A673 (cell line): ENCODE measurements at regions not wholly inside any gene's neighbourhood (a gene's known extent, or its start where the extent isn't known, plus 50 kb on each side); places are given as distances from the start of the nearest gene placed in this dataset.

Experiments
- BruUV-seq: library from RNA; stranded (reverse); fragments of 400-500 nt; replicated peaks from 2 replicates; lab custom pipeline; 2021; lab: Mats Ljungman, UMichigan
- CTCF ChIA-PET: fragments of 300-600 bp; sonication (Branson Sonifier 250); formaldehyde crosslinking; loops from one replicate; lab custom pipeline; 2022; ENCODE audit warnings: antibody characterized with exemption; lab: Charles Lee
- POLR2A ChIA-PET: fragments of 300-600 bp; sonication (Branson Sonifier 250); formaldehyde crosslinking; loops from one replicate; lab custom pipeline; 2022; ENCODE audit warnings: antibody characterized with exemption; ENCODE audit not compliant: low non-redundant PET; lab: Charles Lee
- DNase-seq: peaks from one replicate; pipeline ENCODE4 v3.0.0-alpha.2; 2015; ENCODE audit warnings: low spot score
- H3K27ac ChIP-seq: fragments of 200-600 bp; sonication (generic); 2 replicates; pipeline ENCODE4 v1.5.1; 2016; ENCODE audit warnings: mixed run types, low read depth, mild to moderate bottlenecking, mixed read lengths, antibody characterized with exemption, low read length; ENCODE audit not compliant: poor library complexity, severe bottlenecking
- H3K27me3 ChIP-seq: fragments of 200-600 bp; sonication (generic); replicated peaks from 2 replicates; pipeline ENCODE4 v1.6.1; 2017; ENCODE audit warnings: mixed run types, low read depth, mild to moderate bottlenecking, mixed read lengths, antibody characterized with exemption, low read length; ENCODE audit not compliant: insufficient read depth, poor library complexity
- H3K36me3 ChIP-seq: fragments of 200-600 bp; sonication (generic); 2 replicates; pipeline ENCODE4 v1.6.1; 2016; ENCODE audit warnings: mixed run types, mild to moderate bottlenecking, mixed read lengths, antibody characterized with exemption, low read length; ENCODE audit not compliant: insufficient read depth, poor library complexity, severe bottlenecking
- H3K4me1 ChIP-seq: fragments of 200-600 bp; sonication (generic); 2 replicates; pipeline ENCODE4 v1.6.1; 2017; ENCODE audit warnings: mixed run types, mild to moderate bottlenecking, mixed read lengths, antibody characterized with exemption, low read length; ENCODE audit not compliant: insufficient read depth, poor library complexity, severe bottlenecking
- H3K4me3 ChIP-seq: fragments of 200-600 bp; sonication (generic); 2 replicates; pipeline ENCODE4 v1.5.1; 2016; ENCODE audit warnings: low read depth, mixed run types, mild to moderate bottlenecking, mixed read lengths, low read length; ENCODE audit not compliant: poor library complexity, severe bottlenecking
- H3K9me3 ChIP-seq: fragments of 200-600 bp; sonication (generic); 2 replicates; pipeline ENCODE4 v1.6.1; 2016; ENCODE audit warnings: mixed run types, low read depth, mild to moderate bottlenecking, mixed read lengths, antibody characterized with exemption, low read length; ENCODE audit not compliant: poor library complexity, severe bottlenecking
- CTCF ChIP-seq: fragments of 300-800, 200-600 bp; sonication (generic); conservative IDR thresholded peaks from 2 replicates; pipeline ENCODE4 v1.5.1; 2017; ENCODE audit warnings: low read depth, mild to moderate bottlenecking, antibody characterized with exemption, low read length, moderate library complexity, mixed read lengths
- EZH2 ChIP-seq: fragments of 200-600 bp; sonication (generic); IDR thresholded peaks from 2 replicates; pipeline ENCODE4 v1.6.1; 2017; ENCODE audit warnings: borderline replicate concordance, low read depth, mild to moderate bottlenecking, mixed read lengths, antibody characterized with exemption, low read length; ENCODE audit not compliant: poor library complexity, severe bottlenecking
- intact Hi-C: fragments of 100-400 bp; cut with micrococcal nuclease; formaldehyde crosslinking; loops from one replicate; pipeline ENCODE4 v1.10.0; 2022; ENCODE audit not compliant: unreplicated experiment

GRCh38 chr7:41201021-41201420 lies 501.9 kb downstream of the INHBA start:
- no peak for DNase-seq
- ChIA-PET POLR2A (no interaction called here), CTCF (no interaction called here)
- Histone ChIP-seq H3K4me1 (no peaks in the 10 kb centered on the region), H3K36me3 (no peaks in the 10 kb centered on the region), H3K4me3 (no peak overlapping the region), H3K27me3 (no peaks in the 10 kb centered on the region), H3K9me3 (no peaks in the 10 kb centered on the region), H3K27ac (no peak overlapping the region)
- BruUV-seq = no TSS peak
- intact Hi-C loops = no loop called here
- no peak for TF ChIP-seq CTCF
- TF ChIP-seq EZH2 = no peak

- DNase-seq = no peak
- Histone ChIP-seq H3K36me3 (no peaks in the 10 kb centered on the region), H3K27ac (no peak overlapping the region), H3K4me1 (no peaks in the 10 kb centered on the region), H3K27me3 (no peaks in the 10 kb centered on the region), H3K9me3 (no peaks in the 10 kb centered on the region), H3K4me3 (no peak overlapping the region)
- POLR2A ChIA-PET = no interaction called here
- CTCF ChIA-PET = no interaction called here
- TF ChIP-seq CTCF (no peak), EZH2 (no peak)
- BruUV-seq = no TSS peak
- intact Hi-C loops = no loop called here
Observed at GRCh38 chr7:41199136-41199535, 503.8 kb downstream of the INHBA start.

GRCh38 chr7:41198502-41198901 lies 504.4 kb downstream of the INHBA start:
- H3K27ac ChIP-seq = no peak overlapping the region
- intact Hi-C loops = no loop called here
- H3K4me3 ChIP-seq = no peak overlapping the region
- CTCF ChIA-PET = no interaction called here
- TF ChIP-seq CTCF (no peak), EZH2 (no peak)
- no peak for DNase-seq
- POLR2A ChIA-PET = no interaction called here
- no peaks in the 10 kb centered on the region for H3K27me3 ChIP-seq
- no peaks in the 10 kb centered on the region for H3K9me3 ChIP-seq
- H3K36me3 ChIP-seq = no peaks in the 10 kb centered on the region
- no TSS peak for BruUV-seq
- H3K4me1 ChIP-seq = no peaks in the 10 kb centered on the region
